Mesodermal cell (in vitro differentiated cells): ENCODE measurements at regions not wholly inside any gene's neighbourhood (a gene's known extent, or its start where the extent isn't known, plus 50 kb on each side); places are given as distances from the start of the nearest gene placed in this dataset.
A peak's percentile ranks its signal among the peaks of the same experiment; 100 is the strongest.
"Not testable (repeated sequence)": the region's sequence is repeated elsewhere in the genome, so short reads cannot be mapped to it uniquely, and the experiment has no call there.

ENCODE experiments used
- H3K27ac ChIP-seq: 2 replicates; pipeline ENCODE4 v1.7.0; 2013; ENCODE audit warnings: mild to moderate bottlenecking, low read depth, low read length, moderate library complexity; ENCODE audit not compliant: severe bottlenecking
- H3K36me3 ChIP-seq: 2 replicates; pipeline ENCODE4 v1.7.1; 2013; ENCODE audit warnings: mild to moderate bottlenecking, low read length, moderate library complexity; ENCODE audit not compliant: control insufficient read depth, insufficient read depth
- H3K4me1 ChIP-seq: one replicate; pipeline ENCODE4 v1.7.1; 2013; ENCODE audit warnings: mild to moderate bottlenecking, low read length; ENCODE audit not compliant: insufficient read depth, control insufficient read depth, poor library complexity, severe bottlenecking
- H3K4me3 ChIP-seq: 2 replicates; pipeline ENCODE4 v1.7.0; 2013; ENCODE audit warnings: low read length, control low read depth, mild to moderate bottlenecking; ENCODE audit not compliant: insufficient read depth, poor library complexity, severe bottlenecking; ENCODE audit errors: extremely low read depth
- H3K9me3 ChIP-seq: 2 replicates; pipeline ENCODE4 v1.7.1; 2013; ENCODE audit warnings: mild to moderate bottlenecking, low read length, moderate library complexity; ENCODE audit not compliant: control insufficient read depth
- WGBS, 2 experiments: methylation state at CpG; one replicate each; pipeline ENCODE4 v1.1.5; 2013; ENCODE audit warnings: missing lambda C conversion rate in 2 of 2; ENCODE audit not compliant: insufficient coverage in 2 of 2; 5-methylcytosine and 5-hydroxymethylcytosine counted together

DNA sequence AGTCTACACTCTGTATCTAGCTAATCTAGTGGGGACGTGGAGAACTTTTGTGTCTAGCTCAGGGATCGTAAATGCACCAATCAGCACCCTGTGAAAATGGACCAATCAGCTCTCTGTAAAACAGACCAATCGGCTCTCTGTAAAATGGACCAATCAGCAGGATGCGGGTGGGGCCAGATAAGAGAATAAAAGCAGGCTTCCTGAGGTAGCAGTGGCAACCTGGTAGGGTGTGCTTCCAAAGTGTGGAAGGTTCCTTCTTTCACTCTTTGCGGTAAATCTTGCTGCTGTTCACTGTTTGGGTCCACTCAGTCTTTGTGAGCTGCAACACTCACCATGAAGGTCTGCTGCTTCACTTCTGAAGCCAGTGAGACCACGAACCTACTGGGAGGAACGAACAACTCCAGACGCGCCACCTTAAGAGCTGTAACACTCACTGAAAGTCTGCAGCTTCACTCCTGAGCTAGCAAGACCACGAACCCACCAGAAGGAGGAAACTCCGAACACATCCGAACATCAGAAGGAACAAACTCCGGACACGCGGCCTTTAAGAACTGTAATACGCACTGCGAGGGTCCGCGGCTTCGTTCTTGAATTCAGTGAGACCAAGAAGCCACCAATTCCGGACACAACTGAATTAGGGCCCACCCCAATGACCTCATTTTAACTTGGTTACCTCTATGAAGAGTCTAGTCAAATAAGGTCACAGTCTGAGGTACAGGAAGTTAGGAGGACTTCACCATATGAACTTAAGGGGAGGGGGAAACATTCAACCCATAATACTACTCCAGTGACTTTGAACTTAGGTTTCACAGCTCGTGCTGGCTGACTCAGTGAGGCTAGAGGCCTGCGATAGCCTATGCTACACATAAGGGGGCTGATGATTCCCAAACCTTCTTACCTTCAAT is 59.8 kb upstream of the LPGAT1 start:
- not testable (repeated sequence) for H3K4me3 ChIP-seq, H3K4me1 ChIP-seq, H3K36me3 ChIP-seq, H3K9me3 ChIP-seq, H3K27ac ChIP-seq
- 91 to 94% methylated on average over 21 to 23 of the region's 23 CpGs for WGBS, 2 experiments

DNA sequence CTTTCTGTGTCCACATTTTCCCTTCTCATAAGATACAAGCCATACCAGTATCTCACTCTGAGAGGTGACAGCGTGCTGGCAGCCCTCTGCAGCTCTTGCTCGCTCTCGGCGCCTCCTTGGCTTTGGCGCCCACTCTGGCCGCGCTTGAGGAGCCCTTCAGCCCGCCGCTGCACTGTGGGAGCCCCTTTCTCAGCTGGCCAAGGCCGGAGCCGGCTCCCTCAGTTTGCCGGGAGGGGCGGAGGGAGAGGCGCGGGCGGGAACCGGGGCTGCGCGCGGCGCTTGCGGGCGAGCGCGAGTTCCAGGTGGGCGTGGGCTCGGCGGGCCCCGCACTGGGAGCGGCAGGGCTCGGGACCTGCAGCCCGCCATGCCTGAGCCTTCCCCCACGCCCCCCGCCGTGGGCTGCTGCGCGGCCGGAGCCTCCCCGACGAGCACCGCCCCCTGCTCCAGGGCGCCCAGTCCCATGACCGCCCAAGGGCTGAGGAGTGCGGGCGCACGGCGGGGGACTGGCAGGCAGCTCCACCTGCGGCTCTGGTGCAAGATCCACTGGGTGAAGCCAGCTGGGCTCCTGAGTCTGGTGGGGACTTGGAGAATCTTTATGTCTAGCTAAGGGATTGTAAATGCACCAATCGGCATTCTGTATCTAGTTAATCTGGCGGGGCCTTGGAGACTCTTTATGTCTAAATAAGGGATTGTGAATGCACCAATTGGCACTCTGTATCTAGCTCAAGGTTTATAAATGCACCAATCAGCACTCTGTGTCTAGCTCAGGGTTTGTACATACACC is 58.9 kb upstream of the LPGAT1 start:
- not testable (repeated sequence) for H3K4me1 ChIP-seq, H3K27ac ChIP-seq, H3K9me3 ChIP-seq, H3K36me3 ChIP-seq
- 35 to 46% methylated on average over 10 to 38 of the region's 50 CpGs for WGBS, 2 experiments
- H3K4me3 ChIP-seq = peak overlapping the region; percentile 23

GRCh38 chr1:211886551-211886950 is 56.0 kb upstream of the LPGAT1 start:
- H3K27ac ChIP-seq = no peak overlapping the region
- H3K36me3 ChIP-seq = no peaks in the 10 kb centered on the region
- no peak overlapping the region for H3K4me3 ChIP-seq
- WGBS, 2 experiments = 89% methylated on average over 2 of the region's 3 CpGs; no CpG with 5 or more reads in 1 of the 2 experiments
- H3K4me1 ChIP-seq = no peaks in the 10 kb centered on the region
- no peaks in the 10 kb centered on the region for H3K9me3 ChIP-seq

- 69 to 97% methylated on average over 2 of the region's 3 CpGs for WGBS, 2 experiments
- Histone ChIP-seq H3K4me1 (no peaks in the 10 kb centered on the region), H3K27ac (no peak overlapping the region), H3K9me3 (no peaks in the 10 kb centered on the region), H3K36me3 (no peaks in the 10 kb centered on the region), H3K4me3 (no peak overlapping the region)
Observed at GRCh38 chr1:211885747-211886522, 55.4 kb upstream of the LPGAT1 start.

- no peaks in the 10 kb centered on the region for H3K4me1 ChIP-seq
- no peaks in the 10 kb centered on the region for H3K36me3 ChIP-seq
- no peak overlapping the region for H3K27ac ChIP-seq
- no peak overlapping the region for H3K4me3 ChIP-seq
- WGBS, 2 experiments = 59 to 88% methylated on average over 2 to 3 of the region's 4 CpGs
- no peaks in the 10 kb centered on the region for H3K9me3 ChIP-seq
Observed at GRCh38 chr1:211882381-211883004, 51.9 kb upstream of the LPGAT1 start.
